Left lung (tissue), 4 donors: ENCODE measurements at regions not wholly inside any gene's neighbourhood (a gene's known extent, or its start where the extent isn't known, plus 50 kb on each side); places are given as distances from the start of the nearest gene placed in this dataset.

ENCODE experiments used
- ATAC-seq: fragments of 200-7000 bp; cut with Tn5 transposase; one replicate; pipeline ENCODE4 v1.9.1; 2020; ENCODE audit warnings: moderate library complexity
- DNase-seq, 4 donors: peaks; one replicate each; pipeline ENCODE4 v3.0.0-alpha.2; 2013 to 2020
- H3K27ac ChIP-seq, 2 donors: fragments of 200-600 bp; sonication (generic) in 1 of 2; one replicate each; pipeline versions ENCODE4 v1.5.0 to v1.8.0; 2020 to 2021
- H3K27me3 ChIP-seq, 2 donors: fragments of 200-600 bp; sonication (generic) in 1 of 2; one replicate each; pipeline versions ENCODE4 v1.5.0 to v1.8.0; 2020 to 2021
- H3K36me3 ChIP-seq, 2 donors: fragments of 200-600 bp; sonication (generic) in 1 of 2; one replicate each; pipeline versions ENCODE4 v1.5.0 to v1.8.0; 2020 to 2021
- H3K4me1 ChIP-seq, 2 donors: fragments of 200-600 bp; one replicate each; pipeline ENCODE4 v1.8.0; 2021
- H3K4me3 ChIP-seq, 2 donors: fragments of 200-600 bp; sonication (generic) in 1 of 2; one replicate each; pipeline versions ENCODE4 v1.5.0 to v1.8.0; 2020 to 2021; ENCODE audit warnings: mild to moderate bottlenecking in 1 of 2
- H3K9me3 ChIP-seq, 2 donors: fragments of 200-600 bp; sonication (generic) in 1 of 2; one replicate each; pipeline versions ENCODE4 v1.5.0 to v1.8.0; 2020 to 2021
- intact Hi-C, 2 donors: fragments of 100-400 bp; cut with DNase I; formaldehyde crosslinking; loops; one replicate each; pipeline versions ENCODE4 v1.11.2 to v1.14.2; 2022
- TF ChIP-seq, protein P1 (sequence below), 2 donors: fragments of 200-600 bp; sonication (generic) in 1 of 2; IDR thresholded peaks; one replicate each; pipeline versions ENCODE4 v1.5.0 to v1.8.0; 2021; ENCODE audit warnings: antibody characterized with exemption in 2 of 2
- donor health status: DM: no; HTN: yes; CAD: no.
- donor health status: DM: no; HTN: no; CAD: no.

DNA sequence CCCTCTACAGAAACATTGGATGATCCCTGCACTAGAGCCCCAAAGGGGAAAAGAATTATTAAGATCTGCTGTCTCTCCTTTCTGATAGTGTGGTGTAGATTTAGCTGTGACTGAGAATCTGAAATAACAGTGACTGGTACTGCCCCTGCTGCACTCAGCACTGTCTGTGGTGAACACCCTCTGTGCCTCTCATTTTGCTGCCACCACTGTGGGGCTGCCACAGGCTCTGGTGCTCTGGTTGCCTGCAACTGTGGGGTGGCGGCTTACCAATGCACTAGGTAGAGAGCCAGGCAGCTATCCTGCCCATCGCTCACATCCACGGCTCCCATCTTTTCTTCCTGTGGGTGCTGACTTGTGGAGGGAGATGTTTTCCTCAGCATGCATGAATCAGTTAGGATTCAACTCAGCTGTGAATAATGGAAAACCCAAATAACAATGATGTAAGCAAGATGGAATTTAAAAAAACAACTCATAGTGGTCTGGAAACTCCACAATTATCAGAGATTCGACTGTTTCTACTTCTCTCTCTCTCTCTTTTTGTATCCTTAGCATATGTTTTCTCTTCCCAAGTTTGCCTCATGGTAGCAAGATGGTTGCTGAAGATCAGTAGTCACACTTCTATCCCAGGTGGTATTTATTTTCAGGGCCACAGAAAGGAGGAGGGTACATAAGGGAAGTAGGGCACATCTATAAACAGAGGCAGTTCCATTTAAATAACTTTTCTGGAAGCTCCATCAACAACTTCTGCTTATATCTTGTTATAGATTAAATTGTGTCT, 99.8 kb upstream of the DAP start:
- Histone ChIP-seq H3K4me3 (no peak overlapping the region), H3K36me3 (no peaks in the 10 kb centered on the region), H3K9me3 (no peaks in the 10 kb centered on the region), H3K27me3 (peaks cover 0 to 14% of the 10 kb centered on the region in 2 donors), H3K4me1 (peaks cover 5 to 8% of the 10 kb centered on the region in 2 donors), H3K27ac (no peak overlapping the region)
- ATAC-seq (no peak), DNase-seq (no peak)
- TF ChIP-seq, protein P1, sequence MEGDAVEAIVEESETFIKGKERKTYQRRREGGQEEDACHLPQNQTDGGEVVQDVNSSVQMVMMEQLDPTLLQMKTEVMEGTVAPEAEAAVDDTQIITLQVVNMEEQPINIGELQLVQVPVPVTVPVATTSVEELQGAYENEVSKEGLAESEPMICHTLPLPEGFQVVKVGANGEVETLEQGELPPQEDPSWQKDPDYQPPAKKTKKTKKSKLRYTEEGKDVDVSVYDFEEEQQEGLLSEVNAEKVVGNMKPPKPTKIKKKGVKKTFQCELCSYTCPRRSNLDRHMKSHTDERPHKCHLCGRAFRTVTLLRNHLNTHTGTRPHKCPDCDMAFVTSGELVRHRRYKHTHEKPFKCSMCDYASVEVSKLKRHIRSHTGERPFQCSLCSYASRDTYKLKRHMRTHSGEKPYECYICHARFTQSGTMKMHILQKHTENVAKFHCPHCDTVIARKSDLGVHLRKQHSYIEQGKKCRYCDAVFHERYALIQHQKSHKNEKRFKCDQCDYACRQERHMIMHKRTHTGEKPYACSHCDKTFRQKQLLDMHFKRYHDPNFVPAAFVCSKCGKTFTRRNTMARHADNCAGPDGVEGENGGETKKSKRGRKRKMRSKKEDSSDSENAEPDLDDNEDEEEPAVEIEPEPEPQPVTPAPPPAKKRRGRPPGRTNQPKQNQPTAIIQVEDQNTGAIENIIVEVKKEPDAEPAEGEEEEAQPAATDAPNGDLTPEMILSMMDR (IDR thresholded peaks at IDR 0.05) = no peak
- intact Hi-C loops = no loop called here

DNA sequence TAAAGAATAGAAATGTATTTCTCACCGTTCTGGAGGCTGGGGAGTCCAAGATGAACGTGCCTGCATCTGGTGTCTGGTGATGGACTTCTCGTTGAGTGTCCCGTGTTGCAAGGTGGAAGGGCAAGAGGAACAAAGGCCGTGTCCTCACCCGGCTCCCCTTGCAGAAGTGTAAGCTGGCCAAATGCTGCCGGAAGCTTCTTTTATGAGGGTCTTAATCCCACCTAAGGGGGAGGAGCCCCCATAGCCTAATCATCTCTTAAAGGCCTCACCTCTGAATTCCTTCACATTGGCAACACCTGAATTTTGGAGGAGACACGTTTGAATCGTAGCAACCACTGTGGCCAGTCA, 99.1 kb upstream of the DAP start:
- no peak for ATAC-seq
- DNase-seq = no peak
- H3K36me3 ChIP-seq = no peaks in the 10 kb centered on the region
- H3K4me3 ChIP-seq = no peak overlapping the region
- no peaks in the 10 kb centered on the region for H3K9me3 ChIP-seq
- H3K27ac ChIP-seq = no peak overlapping the region
- intact Hi-C loops = no loop called here
- peaks cover 5 to 8% of the 10 kb centered on the region in 2 donors for H3K4me1 ChIP-seq
- TF ChIP-seq, protein P1 (IDR thresholded peaks at IDR 0.05) = no peak
- peaks cover 0 to 14% of the 10 kb centered on the region in 2 donors for H3K27me3 ChIP-seq

DNA sequence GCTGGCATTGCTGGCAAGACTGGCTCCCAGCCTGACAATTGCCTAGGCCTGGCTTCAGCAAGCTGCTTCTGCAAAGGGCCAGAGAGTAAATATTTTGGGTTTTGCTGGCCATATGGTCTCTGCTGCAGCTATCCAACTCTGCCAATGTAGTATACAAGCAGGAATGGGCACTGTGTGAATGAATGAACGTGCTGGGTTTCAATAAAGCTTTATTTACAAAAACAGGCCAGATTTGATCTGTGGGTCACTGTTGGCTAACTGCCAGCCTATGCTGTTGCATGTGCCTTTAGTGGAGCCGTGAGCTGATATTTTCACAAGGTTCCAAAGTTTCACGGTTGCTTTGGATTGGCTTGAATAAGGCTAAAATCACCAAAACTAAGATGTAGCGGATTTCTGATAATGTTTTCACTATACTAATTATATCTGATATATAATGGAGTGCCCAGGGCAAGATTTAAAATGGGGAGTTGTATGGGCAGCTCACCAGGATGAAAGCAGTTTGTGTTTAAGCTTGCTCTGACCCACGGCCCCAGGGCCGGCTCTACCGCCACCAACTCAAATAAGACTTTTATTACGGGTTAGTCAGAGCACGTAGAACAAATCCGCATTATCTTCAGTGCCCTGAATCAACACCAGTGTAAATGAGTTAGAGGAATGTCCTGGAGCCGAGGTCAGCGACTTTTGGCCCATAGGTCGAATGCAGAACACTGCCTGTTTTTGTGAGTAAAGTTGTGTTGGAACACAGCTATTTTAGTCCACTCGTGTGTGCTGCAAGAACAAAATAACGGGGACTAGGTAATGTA, 98.6 kb upstream of the DAP start:
- no peaks in the 10 kb centered on the region for H3K36me3 ChIP-seq
- H3K4me1 ChIP-seq = peaks cover 5 to 8% of the 10 kb centered on the region in 2 donors
- H3K27ac ChIP-seq = no peak overlapping the region
- intact Hi-C loops = no loop called here
- no peak for ATAC-seq
- DNase-seq = no peak
- H3K27me3 ChIP-seq = peaks cover 0 to 14% of the 10 kb centered on the region in 2 donors
- H3K9me3 ChIP-seq = no peaks in the 10 kb centered on the region
- H3K4me3 ChIP-seq = no peak overlapping the region
- TF ChIP-seq, protein P1 (IDR thresholded peaks at IDR 0.05) = no peak

DNA sequence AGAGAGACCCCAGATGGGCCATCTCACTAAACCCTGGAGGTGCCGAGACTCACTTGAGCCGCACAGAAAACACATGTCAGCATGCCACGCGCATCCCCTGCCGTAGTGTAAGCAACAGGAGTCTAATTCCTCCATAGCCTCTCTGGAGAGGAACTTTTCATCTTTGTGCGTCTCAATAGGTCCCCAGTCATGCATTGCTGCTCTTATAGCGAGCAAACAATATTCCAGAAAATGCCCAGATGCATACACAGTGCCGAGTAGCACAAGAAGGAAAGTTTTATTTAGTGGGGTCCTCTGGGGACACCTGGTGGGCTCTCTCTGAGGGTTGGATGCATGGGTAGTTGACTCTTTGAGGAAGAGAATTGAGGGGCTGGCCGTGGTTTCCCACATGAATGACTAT, 97.9 kb upstream of the DAP start:
- Histone ChIP-seq H3K27ac (no peak overlapping the region), H3K36me3 (no peaks in the 10 kb centered on the region), H3K9me3 (no peaks in the 10 kb centered on the region), H3K4me1 (peaks cover 5 to 12% of the 10 kb centered on the region in 2 donors), H3K4me3 (no peak overlapping the region), H3K27me3 (peaks cover 0 to 14% of the 10 kb centered on the region in 2 donors)
- DNase-seq (no peak), ATAC-seq (no peak)
- TF ChIP-seq, protein P1 (IDR thresholded peaks at IDR 0.05) = no peak
- intact Hi-C loops = no loop called here

DNA sequence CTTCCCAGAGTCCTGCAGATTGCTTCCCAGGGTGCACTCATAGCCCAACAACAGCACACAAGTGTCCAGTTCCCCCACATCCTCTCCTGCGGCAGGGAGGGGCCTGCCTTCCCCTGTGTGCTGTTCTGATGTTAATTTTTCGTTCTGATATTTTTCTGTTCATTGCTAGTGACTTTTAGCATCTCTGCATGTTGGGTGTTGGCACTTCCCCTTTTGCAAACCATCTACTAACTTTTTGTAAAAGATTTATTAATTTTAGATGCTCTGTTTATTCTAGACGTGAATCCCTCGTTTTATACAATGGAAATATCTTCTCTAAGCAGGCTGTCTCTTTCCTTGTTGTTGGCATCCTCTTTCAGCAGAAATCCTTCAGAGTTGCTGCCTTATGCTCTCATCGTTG, 97.3 kb upstream of the DAP start:
- H3K4me1 ChIP-seq = peaks cover 5 to 12% of the 10 kb centered on the region in 2 donors
- H3K36me3 ChIP-seq = no peaks in the 10 kb centered on the region
- peaks cover 0 to 14% of the 10 kb centered on the region in 2 donors for H3K27me3 ChIP-seq
- TF ChIP-seq, protein P1 (IDR thresholded peaks at IDR 0.05) = no peak
- H3K9me3 ChIP-seq = no peaks in the 10 kb centered on the region
- ATAC-seq (no peak), DNase-seq (no peak)
- H3K27ac ChIP-seq = no peak overlapping the region
- intact Hi-C loops = no loop called here
- no peak overlapping the region for H3K4me3 ChIP-seq
